GM12892 (cell line): ENCODE measurements at regions not wholly inside any gene's neighbourhood (a gene's known extent, or its start where the extent isn't known, plus 50 kb on each side); places are given as distances from the start of the nearest gene placed in this dataset.

Experiments
- POLR2A ChIP-seq: IDR thresholded peaks from 2 replicates; pipeline ENCODE4 v1.6.1; 2011; ENCODE audit warnings: low read depth, low read length, control low read depth
- POLR2AphosphoS5 ChIP-seq: IDR thresholded peaks from 2 replicates; pipeline ENCODE4 v1.6.1; 2011; ENCODE audit warnings: low read depth, low read length, control low read depth
- TAF1 ChIP-seq: IDR thresholded peaks from 2 replicates; pipeline ENCODE4 v1.6.1; 2011; ENCODE audit warnings: low read depth, mild to moderate bottlenecking, control low read depth, low read length, borderline replicate concordance

GRCh38 chr15:39513936-39514335 lies 66.9 kb upstream of the THBS1 start:
- TF ChIP-seq POLR2AphosphoS5 (no peak), POLR2A (no peak), TAF1 (no peak)
